DND-41 (cell line): ENCODE measurements at regions not wholly inside any gene's neighbourhood (a gene's known extent, or its start where the extent isn't known, plus 50 kb on each side); places are given as distances from the start of the nearest gene placed in this dataset.
"Not testable (repeated sequence)": the region's sequence is repeated elsewhere in the genome, so short reads cannot be mapped to it uniquely, and the experiment has no call there.

Experiments used
- CTCF ChIP-seq: IDR thresholded peaks from 2 replicates; pipeline ENCODE4 v1.5.1; 2012; ENCODE audit warnings: borderline replicate concordance, low read length, moderate library complexity, mild to moderate bottlenecking; ENCODE audit not compliant: poor library complexity, severe bottlenecking; ENCODE audit errors: extremely low read depth
- EZH2 ChIP-seq: IDR thresholded peaks from 3 replicates; pipeline ENCODE4 v1.6.1; 2012; ENCODE audit warnings: borderline replicate concordance, low read depth, mild to moderate bottlenecking, moderate library complexity, low read length, inconsistent platforms; ENCODE audit not compliant: severe bottlenecking

- TF ChIP-seq CTCF, EZH2: not testable (repeated sequence)
Observed at GRCh38 chr3:125899181-125899580, 69.8 kb upstream of the ROPN1B start.
